ENCODE measurements at regions not wholly inside any gene's neighbourhood (a gene's known extent, or its start where the extent isn't known, plus 50 kb on each side); places are given as distances from the start of the nearest gene placed in this dataset.
A peak's percentile ranks its signal among the peaks of the same experiment; 100 is the strongest.

- Histone ChIP-seq H3K4me1 (ENCODE audit: control insufficient read depth in 1 of 2, insufficient read depth in 2 of 2, low read length in 2 of 2) (no peaks in the 10 kb centered on the region), H4K20me1 (ENCODE audit: insufficient read depth, low read length) (no peaks in the 10 kb centered on the region), H3K9ac (ENCODE audit: insufficient read depth, low read length, poor library complexity, severe bottlenecking) (no peak overlapping the region), H3K4me3 (replicated peaks in 1 of 3; ENCODE audit: low read depth in 2 of 3, low read length in 3 of 3) (no peak overlapping the region), H3K79me2 (ENCODE audit: insufficient read depth, low read length) (no peaks in the 10 kb centered on the region), H3K36me3 (replicated peaks in 1 of 2; ENCODE audit: control insufficient read depth in 1 of 2, insufficient read depth in 2 of 2, low read length in 2 of 2) (no peaks in the 10 kb centered on the region), H3K4me2 (replicated peaks; ENCODE audit: extremely low read depth, low read length, poor library complexity, severe bottlenecking) (no peak overlapping the region), H3K27ac (ENCODE audit: low read depth in 1 of 2, low read length in 2 of 2) (no peak overlapping the region), H3K27me3 (ENCODE audit: control insufficient read depth in 2 of 2, insufficient read depth in 2 of 2, low read length in 2 of 2) (no peaks in the 10 kb centered on the region), H3K9me3 (replicated peaks in 1 of 2; ENCODE audit: control insufficient read depth in 1 of 2, insufficient read depth in 1 of 2, low read length in 2 of 2) (no peaks in the 10 kb centered on the region), H2AFZ (ENCODE audit: insufficient read depth, low read depth, low read length, poor library complexity, severe bottlenecking) (no peak overlapping the region)
- Mint-ChIP-seq H3K27ac (no peak overlapping the region), H3K36me3 (no peaks in the 10 kb centered on the region), H3K4me3 (no peak overlapping the region), H3K9me3 (no peaks in the 10 kb centered on the region), H3K27me3 (ENCODE audit: low read depth in 3 of 3) (peaks cover 17 to 22% (median 17%) of the 10 kb centered on the region in 3 donors), H3K4me1 (peaks cover 2% of the 10 kb centered on the region)
- WGBS (ENCODE audit: insufficient coverage): 39% methylated on average over 3 of the region's 4 CpGs
- no peak for TF ChIP-seq CTCF (IDR thresholded peaks at IDR 0.05)
- intact Hi-C loops (cut with micrococcal nuclease): loop anchor here in 1 of 2 donors (5.0 kb wide), 1 partner anchor 124 kb away; no protein-coding TSS in a partner anchor
- DNase-seq: no peak
Measured at GRCh38 chr11:119493712-119494111, 70.7 kb upstream of the THY1 start.

- Mint-ChIP-seq H3K9me3 (no peaks in the 10 kb centered on the region), H3K4me3 (no peak overlapping the region), H3K4me1 (peaks cover 2% of the 10 kb centered on the region), H3K27ac (no peak overlapping the region), H3K36me3 (no peaks in the 10 kb centered on the region), H3K27me3 (ENCODE audit: low read depth in 3 of 3) (peaks cover 13 to 15% (median 14%) of the 10 kb centered on the region in 3 donors)
- Histone ChIP-seq H4K20me1 (ENCODE audit: insufficient read depth, low read length) (no peaks in the 10 kb centered on the region), H3K4me1 (ENCODE audit: control insufficient read depth in 1 of 2, insufficient read depth in 2 of 2, low read length in 2 of 2) (no peaks in the 10 kb centered on the region), H3K4me3 (replicated peaks in 1 of 3; ENCODE audit: low read depth in 2 of 3, low read length in 3 of 3) (no peak overlapping the region), H3K27me3 (ENCODE audit: control insufficient read depth in 2 of 2, insufficient read depth in 2 of 2, low read length in 2 of 2) (no peaks in the 10 kb centered on the region), H3K4me2 (replicated peaks; ENCODE audit: extremely low read depth, low read length, poor library complexity, severe bottlenecking) (no peak overlapping the region), H3K79me2 (ENCODE audit: insufficient read depth, low read length) (no peaks in the 10 kb centered on the region), H3K9me3 (replicated peaks in 1 of 2; ENCODE audit: control insufficient read depth in 1 of 2, insufficient read depth in 1 of 2, low read length in 2 of 2) (no peaks in the 10 kb centered on the region), H3K36me3 (replicated peaks in 1 of 2; ENCODE audit: control insufficient read depth in 1 of 2, insufficient read depth in 2 of 2, low read length in 2 of 2) (no peaks in the 10 kb centered on the region), H2AFZ (ENCODE audit: insufficient read depth, low read depth, low read length, poor library complexity, severe bottlenecking) (no peak overlapping the region), H3K9ac (ENCODE audit: insufficient read depth, low read length, poor library complexity, severe bottlenecking) (no peak overlapping the region), H3K27ac (ENCODE audit: low read depth in 1 of 2, low read length in 2 of 2) (no peak overlapping the region)
- TF ChIP-seq CTCF (IDR thresholded peaks at IDR 0.05): peak; percentile 44
- intact Hi-C loops (cut with micrococcal nuclease): loop anchor here in 1 of 2 donors (5.0 kb wide), 1 partner anchor 125 kb away; no protein-coding TSS in a partner anchor
- DNase-seq: peak in 1 of 3 donors; percentile 39
- WGBS (ENCODE audit: insufficient coverage): 88% methylated on average over 13 of the region's 17 CpGs
Measured at GRCh38 chr11:119491753-119492510, 69.0 kb upstream of the THY1 start.
